ES-I3 (cell line): ENCODE measurements at regions not wholly inside any gene's neighbourhood (a gene's known extent, or its start where the extent isn't known, plus 50 kb on each side); places are given as distances from the start of the nearest gene placed in this dataset.
"Not testable (repeated sequence)": the region's sequence is repeated elsewhere in the genome, so short reads cannot be mapped to it uniquely, and the experiment has no call there.

Experiments
- H3K36me3 ChIP-seq: 2 replicates; pipeline ENCODE4 v1.6.1; 2013; ENCODE audit warnings: mild to moderate bottlenecking, low read length, control low read depth, moderate library complexity; ENCODE audit not compliant: insufficient read depth
- H3K4me1 ChIP-seq: 2 replicates; pipeline ENCODE4 v1.6.1; 2013; ENCODE audit warnings: mild to moderate bottlenecking, control low read depth, low read length; ENCODE audit not compliant: insufficient read depth
- H3K9ac ChIP-seq: 2 replicates; pipeline ENCODE4 v1.6.1; 2013; ENCODE audit warnings: low read depth, mild to moderate bottlenecking, low read length, moderate library complexity
- H3K9me3 ChIP-seq: 2 replicates; pipeline ENCODE4 v1.6.1; 2013; ENCODE audit warnings: mild to moderate bottlenecking, low read length, moderate library complexity; ENCODE audit not compliant: control insufficient read depth, insufficient read depth

- Histone ChIP-seq H3K36me3 (no peaks in the 10 kb centered on the region), H3K9me3 (no peaks in the 10 kb centered on the region), H3K9ac (no peak overlapping the region), H3K4me1 (peaks cover 39% of the 10 kb centered on the region)
Measured at GRCh38 chr17:74119965-74120364, 83.5 kb upstream of the RPL38 start.

- peaks cover 13% of the 10 kb centered on the region; the same call in 1 of the 2 replicates for H3K4me1 ChIP-seq
- H3K9ac ChIP-seq: no peak overlapping the region
- no peaks in the 10 kb centered on the region for H3K36me3 ChIP-seq
- no peaks in the 10 kb centered on the region for H3K9me3 ChIP-seq
Measured at GRCh38 chr17:74123350-74123749, 80.1 kb upstream of the RPL38 start.

- Histone ChIP-seq H3K4me1 (peaks cover 12% of the 10 kb centered on the region; the same call in 1 of the 2 replicates), H3K9ac (no peak overlapping the region), H3K9me3 (no peaks in the 10 kb centered on the region), H3K36me3 (no peaks in the 10 kb centered on the region)
Measured at GRCh38 chr17:74123866-74124444, 79.5 kb upstream of the RPL38 start.

- H3K36me3 ChIP-seq: no peaks in the 10 kb centered on the region
- H3K4me1 ChIP-seq: peaks cover 7% of the 10 kb centered on the region; the same call in 1 of the 2 replicates
- H3K9ac ChIP-seq: no peak overlapping the region
- H3K9me3 ChIP-seq: no peaks in the 10 kb centered on the region
Measured at GRCh38 chr17:74125156-74125555, 78.3 kb upstream of the RPL38 start.

- no peaks in the 10 kb centered on the region for H3K9me3 ChIP-seq
- H3K36me3 ChIP-seq: no peaks in the 10 kb centered on the region
- no peak overlapping the region for H3K9ac ChIP-seq
- peaks cover 7% of the 10 kb centered on the region; the same call in 1 of the 2 replicates for H3K4me1 ChIP-seq
Measured at GRCh38 chr17:74126179-74126900, 77.1 kb upstream of the RPL38 start.

- H3K9me3 ChIP-seq: no peaks in the 10 kb centered on the region
- H3K9ac ChIP-seq: no peak overlapping the region
- H3K36me3 ChIP-seq: no peaks in the 10 kb centered on the region
- H3K4me1 ChIP-seq: peaks cover 7% of the 10 kb centered on the region; the same call in 1 of the 2 replicates
Measured at GRCh38 chr17:74126959-74127358, 76.5 kb upstream of the RPL38 start.

- Histone ChIP-seq H3K9ac (no peak overlapping the region), H3K4me1 (peaks cover under 1% of the 10 kb centered on the region; the same call in 1 of the 2 replicates), H3K36me3 (no peaks in the 10 kb centered on the region), H3K9me3 (no peaks in the 10 kb centered on the region)
Measured at GRCh38 chr17:74128456-74129211, 74.8 kb upstream of the RPL38 start.

GRCh38 chr17:74129800-74130199 is 73.7 kb upstream of the RPL38 start:
- H3K9me3 ChIP-seq, H3K36me3 ChIP-seq, H3K9ac ChIP-seq, H3K4me1 ChIP-seq: not testable (repeated sequence)

GRCh38 chr17:74130276-74130675 is 73.2 kb upstream of the RPL38 start:
- Histone ChIP-seq H3K9ac (no peak overlapping the region), H3K4me1 (no peaks in the 10 kb centered on the region; the same call in 1 of the 2 replicates), H3K9me3 (no peaks in the 10 kb centered on the region), H3K36me3 (no peaks in the 10 kb centered on the region)

GRCh38 chr17:74130841-74131240 is 72.6 kb upstream of the RPL38 start:
- H3K36me3 ChIP-seq: no peaks in the 10 kb centered on the region
- H3K9me3 ChIP-seq: no peaks in the 10 kb centered on the region
- H3K4me1 ChIP-seq: no peaks in the 10 kb centered on the region; the same call in 1 of the 2 replicates
- no peak overlapping the region for H3K9ac ChIP-seq

- Histone ChIP-seq H3K36me3 (no peaks in the 10 kb centered on the region), H3K4me1 (no peaks in the 10 kb centered on the region; the same call in 1 of the 2 replicates), H3K9ac (no peak overlapping the region), H3K9me3 (no peaks in the 10 kb centered on the region)
Measured at GRCh38 chr17:74132354-74132753, 71.1 kb upstream of the RPL38 start.

GRCh38 chr17:74133740-74134139 is 69.7 kb upstream of the RPL38 start:
- Histone ChIP-seq H3K9me3 (no peaks in the 10 kb centered on the region), H3K4me1 (no peaks in the 10 kb centered on the region; the same call in 1 of the 2 replicates), H3K36me3 (no peaks in the 10 kb centered on the region), H3K9ac (no peak overlapping the region)

- not testable (repeated sequence) for H3K9me3 ChIP-seq, H3K36me3 ChIP-seq, H3K9ac ChIP-seq, H3K4me1 ChIP-seq
Measured at GRCh38 chr17:74134234-74134633, 69.2 kb upstream of the RPL38 start.

GRCh38 chr17:74134991-74135390 is 68.5 kb upstream of the RPL38 start:
- Histone ChIP-seq H3K9ac (no peak overlapping the region), H3K36me3 (no peaks in the 10 kb centered on the region), H3K9me3 (no peaks in the 10 kb centered on the region), H3K4me1 (no peaks in the 10 kb centered on the region; the same call in 1 of the 2 replicates)
